ENCODE measurements at regions not wholly inside any gene's neighbourhood (a gene's known extent, or its start where the extent isn't known, plus 50 kb on each side); places are given as distances from the start of the nearest gene placed in this dataset.
"Not testable (repeated sequence)": the region's sequence is repeated elsewhere in the genome, so short reads cannot be mapped to it uniquely, and the experiment has no call there.

GRCh38 chrX:140337263-140337662, 167.6 kb downstream of the SOX3 start:
- DNase-seq (ENCODE audit: low spot score): no peak

GRCh38 chrX:140318296-140318695, 186.6 kb downstream of the SOX3 start:
- DNase-seq (ENCODE audit: low spot score): no peak

GRCh38 chrX:140317462-140317861, 187.4 kb downstream of the SOX3 start:
- no peak for DNase-seq (ENCODE audit: low spot score)

GRCh38 chrX:140298960-140299825, 205.7 kb downstream of the SOX3 start:
- no peak for DNase-seq (ENCODE audit: low spot score)

GRCh38 chrX:140297273-140297672, 207.6 kb downstream of the SOX3 start:
- DNase-seq (ENCODE audit: low spot score): no peak

GRCh38 chrX:140292961-140293360, 211.9 kb downstream of the SOX3 start:
- DNase-seq (ENCODE audit: low spot score): no peak

- DNase-seq (ENCODE audit: low spot score): no peak
These were observed 212.7 kb downstream of the SOX3 start for GRCh38 chrX:140292188-140292587.

- DNase-seq (ENCODE audit: low spot score): no peak
These were observed 229.9 kb downstream of the SOX3 start for GRCh38 chrX:140274811-140275525.

- no peak for DNase-seq (ENCODE audit: low spot score)
These were observed 230.9 kb downstream of the SOX3 start for GRCh38 chrX:140273921-140274320.

- DNase-seq (ENCODE audit: low spot score): no peak
These were observed 254.5 kb downstream of the SOX3 start for GRCh38 chrX:140250391-140250790.

GRCh38 chrX:140249088-140249487, 255.8 kb downstream of the SOX3 start:
- no peak for DNase-seq (ENCODE audit: low spot score)

GRCh38 chrX:140229191-140229590, 263.9 kb upstream of the CXorf66 start:
- no peak for DNase-seq (ENCODE audit: low spot score)

GRCh38 chrX:140226037-140226436, 260.7 kb upstream of the CXorf66 start:
- DNase-seq (ENCODE audit: low spot score): not testable (repeated sequence)

- DNase-seq (ENCODE audit: low spot score): not testable (repeated sequence)
These were observed 250.6 kb upstream of the CXorf66 start for GRCh38 chrX:140215894-140216293.

GRCh38 chrX:140214518-140214917, 249.2 kb upstream of the CXorf66 start:
- DNase-seq (ENCODE audit: low spot score): not testable (repeated sequence)

GRCh38 chrX:140206657-140207056, 241.3 kb upstream of the CXorf66 start:
- DNase-seq (ENCODE audit: low spot score): no peak

- DNase-seq (ENCODE audit: low spot score): no peak
These were observed 225.3 kb upstream of the CXorf66 start for GRCh38 chrX:140190441-140191108.

GRCh38 chrX:140180585-140180984, 215.3 kb upstream of the CXorf66 start:
- DNase-seq (ENCODE audit: low spot score): no peak

- DNase-seq (ENCODE audit: low spot score): no peak
These were observed 212.5 kb upstream of the CXorf66 start for GRCh38 chrX:140177821-140178220.

GRCh38 chrX:140172401-140172800, 207.1 kb upstream of the CXorf66 start:
- DNase-seq (ENCODE audit: low spot score): no peak

GRCh38 chrX:140167551-140167950, 202.2 kb upstream of the CXorf66 start:
- DNase-seq (ENCODE audit: low spot score): no peak

- DNase-seq (ENCODE audit: low spot score): no peak
These were observed 200.5 kb upstream of the CXorf66 start for GRCh38 chrX:140165849-140166248.

GRCh38 chrX:140164391-140164790, 199.1 kb upstream of the CXorf66 start:
- DNase-seq (ENCODE audit: low spot score): no peak

Measured in CD4-positive, alpha-beta T cell treated with Interleukin-6 at 100 ng/mL for 8 hours (primary cell).